HUES6 (cell line): ENCODE measurements at regions not wholly inside any gene's neighbourhood (a gene's known extent, or its start where the extent isn't known, plus 50 kb on each side); places are given as distances from the start of the nearest gene placed in this dataset.

Experiments used
- H3K27ac ChIP-seq: 2 replicates; pipeline ENCODE4 v1.7.0; 2013; ENCODE audit warnings: low read depth, mild to moderate bottlenecking, low read length, inconsistent platforms
- H3K27me3 ChIP-seq: 2 replicates; pipeline ENCODE4 v1.6.1; 2013; ENCODE audit warnings: low read length; ENCODE audit not compliant: control insufficient read depth, insufficient read depth
- H3K36me3 ChIP-seq: 2 replicates; pipeline ENCODE4 v1.6.1; 2013; ENCODE audit warnings: low read length; ENCODE audit not compliant: control insufficient read depth, insufficient read depth
- H3K4me1 ChIP-seq: 2 replicates; pipeline ENCODE4 v1.6.1; 2013; ENCODE audit warnings: low read length; ENCODE audit not compliant: control insufficient read depth, insufficient read depth
- H3K4me3 ChIP-seq: 2 replicates; pipeline ENCODE4 v1.5.1; 2013; ENCODE audit warnings: low read depth, low read length
- H3K9ac ChIP-seq: one replicate; pipeline ENCODE4 v1.6.1; 2013; ENCODE audit warnings: mild to moderate bottlenecking, low read length
- H3K9me3 ChIP-seq: 2 replicates; pipeline ENCODE4 v1.6.1; 2013; ENCODE audit warnings: low read depth, low read length; ENCODE audit not compliant: control insufficient read depth, insufficient read depth

DNA sequence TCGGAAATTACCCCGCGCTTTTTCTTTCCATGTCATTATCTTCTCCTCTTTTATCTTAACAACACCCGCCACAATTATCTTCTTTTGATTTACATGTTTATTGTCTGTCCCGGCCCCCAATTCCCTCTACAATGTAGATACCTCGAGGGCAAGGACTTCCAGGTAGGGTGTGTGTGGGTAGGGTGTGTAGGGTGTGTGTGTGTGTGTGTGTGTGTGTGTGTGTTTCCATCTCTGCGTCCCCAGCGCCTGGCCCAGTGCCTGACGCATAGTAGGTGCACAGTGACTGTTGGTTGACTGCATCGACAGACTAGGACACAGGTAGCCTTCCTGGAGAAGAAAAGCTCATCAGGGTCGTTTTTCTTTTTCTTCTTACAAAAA is 103.1 kb downstream of the UCHL1 start:
- Histone ChIP-seq H3K9me3 (no peaks in the 10 kb centered on the region), H3K27ac (no peak overlapping the region), H3K36me3 (no peaks in the 10 kb centered on the region), H3K27me3 (peaks cover 70% of the 10 kb centered on the region), H3K9ac (peak overlapping the region; percentile 54), H3K4me1 (peaks cover 35% of the 10 kb centered on the region), H3K4me3 (peak overlapping the region; percentile 76)

DNA sequence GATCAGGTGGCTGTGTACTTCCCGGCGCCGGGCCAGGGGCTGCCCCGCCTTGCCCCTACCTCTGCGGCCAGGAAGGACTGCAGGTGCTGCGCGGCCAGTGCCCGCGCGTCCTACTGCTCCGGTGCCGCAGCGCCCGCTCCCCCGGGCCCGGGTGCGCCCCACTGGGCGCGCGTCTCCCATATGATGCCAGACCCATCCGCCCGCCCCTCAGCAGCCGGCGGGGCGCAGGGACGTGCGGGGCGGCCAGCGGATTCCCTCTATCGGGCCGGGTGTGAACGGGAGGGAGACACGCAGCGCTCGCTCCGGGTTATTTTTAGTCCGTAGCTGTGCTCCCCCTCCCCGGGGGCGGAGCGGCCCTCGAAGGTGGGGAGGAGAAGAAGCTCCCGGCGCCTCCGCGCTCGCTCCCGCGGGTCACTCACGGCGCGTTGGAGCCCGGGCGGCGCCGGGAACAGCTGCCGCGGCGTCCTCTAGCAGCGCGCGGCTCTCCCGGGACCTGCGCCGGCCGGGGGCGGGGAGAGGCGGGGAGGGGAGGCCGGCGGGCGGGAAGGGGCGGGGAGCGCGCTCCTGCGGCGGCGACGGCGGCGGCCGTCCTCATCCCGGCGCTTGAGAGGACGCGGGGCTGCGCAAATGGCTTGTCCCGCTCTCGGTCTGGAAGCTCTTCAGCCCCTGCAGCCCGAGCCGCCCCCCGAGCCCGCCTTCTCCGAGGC is 103.6 kb downstream of the UCHL1 start:
- peaks cover 39% of the 10 kb centered on the region for H3K4me1 ChIP-seq
- H3K9ac ChIP-seq, result peak overlapping the region; percentile 54
- peak overlapping the region; percentile 76 for H3K4me3 ChIP-seq
- no peaks in the 10 kb centered on the region for H3K9me3 ChIP-seq
- H3K36me3 ChIP-seq, result no peaks in the 10 kb centered on the region
- peaks cover 75% of the 10 kb centered on the region for H3K27me3 ChIP-seq
- H3K27ac ChIP-seq, result no peak overlapping the region

DNA sequence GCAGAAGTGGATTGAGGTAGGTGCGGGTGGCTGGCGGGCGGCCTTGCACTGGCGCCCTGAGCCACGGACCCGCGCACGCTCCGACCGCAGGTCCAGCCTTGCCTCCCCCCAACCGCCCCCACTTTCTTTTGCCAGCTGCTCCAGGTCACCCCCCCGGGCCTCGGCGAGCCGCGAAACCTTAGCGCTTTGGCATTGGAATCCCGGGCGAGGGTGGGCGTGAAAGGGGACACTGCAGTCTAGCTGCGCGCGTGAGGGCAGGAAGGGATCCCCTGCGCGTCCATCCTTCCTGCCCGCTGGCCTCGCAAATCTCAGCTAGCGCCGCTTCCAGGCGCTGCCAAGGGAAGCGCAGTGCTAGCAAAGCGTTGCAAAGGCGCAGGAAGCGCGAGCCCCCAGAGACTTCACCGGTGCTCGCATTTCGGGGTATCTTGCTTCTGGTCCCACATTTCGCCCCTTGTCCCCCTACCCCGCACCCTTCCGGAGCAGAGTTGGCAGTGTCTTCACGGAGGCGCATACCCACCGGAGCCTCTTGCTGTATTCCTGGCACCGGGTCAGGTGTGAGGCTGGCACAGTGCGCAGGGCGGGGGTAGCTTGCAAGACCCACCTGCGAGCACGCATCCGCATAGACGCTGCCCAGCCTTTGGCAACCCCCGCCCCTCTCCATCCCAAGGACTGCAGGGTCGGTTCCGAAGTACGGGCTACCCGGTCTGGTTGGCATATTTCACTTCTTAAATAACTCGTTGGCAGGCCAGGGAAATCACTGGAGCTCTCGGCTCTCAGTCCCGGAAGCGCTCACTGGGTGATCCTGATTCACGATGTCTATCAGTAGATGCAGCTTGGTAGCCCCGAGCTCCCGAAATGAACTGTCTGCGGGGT is 104.4 kb downstream of the UCHL1 start:
- Histone ChIP-seq H3K9ac (peak overlapping the region; percentile 52), H3K27ac (no peak overlapping the region)

DNA sequence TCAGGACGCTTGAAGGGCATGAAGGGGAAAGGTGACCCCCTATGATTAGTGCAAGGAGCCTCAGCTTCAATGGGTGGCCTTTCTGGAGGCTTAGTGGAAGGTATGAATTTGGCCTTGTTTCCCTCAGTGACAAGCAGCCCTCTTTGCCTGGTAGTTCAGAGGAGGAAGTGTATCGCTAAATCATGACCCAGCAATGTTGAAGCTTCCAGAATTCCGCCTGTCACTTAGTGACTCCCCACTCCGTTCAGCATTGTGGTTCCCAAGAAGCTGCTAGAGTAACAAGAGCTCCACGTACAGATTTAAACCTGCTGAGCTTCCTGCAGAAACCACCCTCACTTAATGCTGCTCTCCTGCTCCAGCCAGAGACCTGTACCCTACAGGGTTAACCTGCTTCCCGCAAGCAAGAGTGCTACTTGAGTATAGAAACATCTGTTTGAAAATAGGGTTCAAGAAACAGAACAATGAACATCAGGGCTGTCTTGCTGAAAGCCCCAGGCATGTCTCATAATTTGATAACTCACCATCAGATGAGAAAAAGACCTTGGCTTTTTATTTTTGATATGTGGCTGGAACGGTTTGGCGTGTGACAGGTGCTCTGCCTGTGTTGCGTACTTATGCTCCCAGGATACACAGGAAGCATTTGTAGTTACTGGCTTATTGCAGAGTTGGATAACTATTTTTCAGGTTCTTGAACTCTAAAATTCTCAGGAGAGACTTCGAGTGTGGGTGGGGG is 105.2 kb downstream of the UCHL1 start:
- H3K4me1 ChIP-seq, result peaks cover 47% of the 10 kb centered on the region
- peak overlapping the region; percentile 52 for H3K9ac ChIP-seq
- no peak overlapping the region for H3K27ac ChIP-seq
- no peaks in the 10 kb centered on the region for H3K9me3 ChIP-seq
- peak overlapping the region; percentile 76 for H3K4me3 ChIP-seq
- peaks cover 82% of the 10 kb centered on the region for H3K27me3 ChIP-seq
- H3K36me3 ChIP-seq, result no peaks in the 10 kb centered on the region

More for the DNA sequence above, 104.4 kb downstream of the UCHL1 start:
- no peaks in the 10 kb centered on the region for H3K36me3 ChIP-seq
- no peaks in the 10 kb centered on the region for H3K9me3 ChIP-seq
- peaks cover 47% of the 10 kb centered on the region for H3K4me1 ChIP-seq
- peaks cover 82% of the 10 kb centered on the region for H3K27me3 ChIP-seq
- H3K4me3 ChIP-seq, result peak overlapping the region; percentile 76

DNA sequence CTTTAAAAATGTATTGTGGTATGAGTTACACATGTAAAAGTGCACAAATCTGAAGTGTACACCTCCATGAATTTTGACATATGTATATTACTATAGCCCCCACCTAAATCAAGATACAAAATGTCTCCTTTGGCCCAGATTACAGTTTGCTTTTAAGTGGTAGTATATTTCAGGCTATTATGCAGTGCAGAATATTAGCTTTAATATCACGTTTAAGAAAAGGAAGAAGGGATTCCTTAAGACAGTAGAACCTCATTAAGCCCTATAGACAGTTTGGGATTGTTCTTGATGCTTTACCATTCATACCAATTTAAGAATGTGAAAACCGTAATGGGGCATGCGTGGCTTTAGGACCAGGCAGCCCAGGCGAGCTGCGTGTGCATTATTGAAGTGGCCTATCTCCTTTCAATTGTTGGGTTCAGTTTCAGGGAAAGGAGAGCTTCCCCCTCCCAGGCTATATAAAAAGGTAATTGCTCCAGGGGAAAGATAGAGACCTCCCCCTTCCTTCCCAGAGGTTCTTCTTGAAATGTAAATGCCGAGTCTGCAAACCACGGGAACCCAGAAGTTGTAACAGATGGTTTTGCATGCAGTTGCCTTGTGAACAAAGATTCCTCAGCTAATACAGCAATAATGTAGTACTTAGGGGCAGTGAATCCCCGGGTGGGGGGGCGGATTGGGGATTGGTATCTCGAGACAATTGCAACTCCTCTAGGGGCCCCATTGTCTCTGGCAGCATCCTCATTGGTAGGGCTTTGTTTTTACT is 106.1 kb downstream of the UCHL1 start:
- H3K27ac ChIP-seq, result no peak overlapping the region
- H3K36me3 ChIP-seq, result no peaks in the 10 kb centered on the region
- peaks cover 79% of the 10 kb centered on the region for H3K27me3 ChIP-seq
- peak overlapping the region; percentile 76 for H3K4me3 ChIP-seq
- peaks cover 47% of the 10 kb centered on the region for H3K4me1 ChIP-seq
- H3K9ac ChIP-seq, result no peak overlapping the region
- no peaks in the 10 kb centered on the region for H3K9me3 ChIP-seq

DNA sequence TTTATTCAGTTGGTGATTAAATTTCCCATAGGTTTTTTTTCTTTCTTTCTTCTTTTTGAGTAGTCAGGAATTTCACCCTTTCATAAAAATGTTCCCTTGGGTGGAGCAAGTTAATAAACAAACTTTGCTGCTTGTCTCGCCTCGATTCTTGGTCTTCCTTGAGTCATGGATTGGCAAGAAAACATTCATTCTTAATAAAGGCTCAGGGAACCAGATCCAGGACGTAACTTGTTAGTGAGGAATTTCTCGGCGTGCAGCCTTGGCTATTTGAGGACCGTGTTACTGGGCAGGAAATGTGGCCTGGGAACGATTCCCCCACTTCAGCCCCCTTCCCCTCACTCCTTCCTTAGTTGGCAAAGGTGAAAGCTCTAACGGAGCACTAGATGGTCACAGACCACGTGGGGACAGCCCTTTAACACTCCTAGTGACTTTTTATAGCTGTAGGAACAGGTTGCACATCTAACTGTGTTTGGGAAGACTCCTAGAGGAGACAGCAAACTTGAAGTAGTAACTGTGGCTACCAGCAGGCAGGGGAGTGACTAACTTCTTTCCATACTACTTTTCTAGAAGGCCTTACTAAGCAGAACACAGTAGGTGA is 106.8 kb downstream of the UCHL1 start:
- H3K4me3 ChIP-seq, result peak overlapping the region; percentile 76
- H3K4me1 ChIP-seq, result peaks cover 47% of the 10 kb centered on the region
- no peaks in the 10 kb centered on the region for H3K36me3 ChIP-seq
- peak overlapping the region; percentile 34 for H3K9ac ChIP-seq
- H3K27me3 ChIP-seq, result peaks cover 72% of the 10 kb centered on the region
- no peaks in the 10 kb centered on the region for H3K9me3 ChIP-seq
- no peak overlapping the region for H3K27ac ChIP-seq

DNA sequence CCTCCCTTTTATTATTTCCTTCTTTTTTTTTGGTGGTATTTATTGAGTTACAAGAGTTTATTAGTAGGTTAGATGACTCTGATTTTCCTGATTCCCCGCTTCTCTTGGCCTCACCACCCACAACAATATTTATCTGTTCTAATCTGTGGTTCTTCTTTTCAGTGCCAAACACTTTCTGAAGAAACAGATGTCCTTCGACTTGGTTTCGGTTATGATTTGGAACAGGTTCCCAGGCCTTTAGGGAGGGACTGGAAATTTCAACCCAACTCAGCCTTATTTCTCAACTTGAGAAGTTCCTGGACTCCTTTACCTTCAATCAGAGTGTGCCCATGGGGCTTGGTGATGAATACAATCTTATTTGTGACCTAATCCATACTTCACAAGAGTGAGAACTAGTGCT is 108.1 kb downstream of the UCHL1 start:
- no peaks in the 10 kb centered on the region for H3K36me3 ChIP-seq
- no peak overlapping the region for H3K4me3 ChIP-seq
- peaks cover 58% of the 10 kb centered on the region for H3K27me3 ChIP-seq
- H3K9ac ChIP-seq, result no peak overlapping the region
- H3K4me1 ChIP-seq, result peaks cover 45% of the 10 kb centered on the region
- H3K27ac ChIP-seq, result no peak overlapping the region
- no peaks in the 10 kb centered on the region for H3K9me3 ChIP-seq

DNA sequence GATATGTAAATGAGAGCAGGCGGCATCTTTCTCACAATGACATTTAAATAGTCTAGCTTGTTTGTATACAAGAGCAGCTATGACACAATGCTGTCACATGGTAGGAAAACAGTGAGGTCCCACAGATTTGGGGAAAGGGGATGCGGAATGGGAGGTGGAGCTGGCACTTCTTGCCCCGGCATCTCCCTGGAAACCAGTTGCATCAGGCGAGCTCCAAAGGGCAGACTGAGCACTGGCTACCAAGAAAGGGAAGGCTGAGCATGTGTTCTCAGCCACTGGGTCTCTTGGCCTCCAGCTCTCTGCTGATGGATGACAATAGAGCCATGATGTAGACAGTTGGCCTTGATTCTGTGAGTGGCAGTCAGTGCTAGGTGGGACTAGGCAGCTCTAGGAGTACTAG is 109.0 kb downstream of the UCHL1 start:
- Histone ChIP-seq H3K9ac (no peak overlapping the region), H3K27me3 (peaks cover 52% of the 10 kb centered on the region), H3K9me3 (no peaks in the 10 kb centered on the region), H3K4me1 (peaks cover 44% of the 10 kb centered on the region), H3K27ac (no peak overlapping the region), H3K4me3 (no peak overlapping the region), H3K36me3 (no peaks in the 10 kb centered on the region)

DNA sequence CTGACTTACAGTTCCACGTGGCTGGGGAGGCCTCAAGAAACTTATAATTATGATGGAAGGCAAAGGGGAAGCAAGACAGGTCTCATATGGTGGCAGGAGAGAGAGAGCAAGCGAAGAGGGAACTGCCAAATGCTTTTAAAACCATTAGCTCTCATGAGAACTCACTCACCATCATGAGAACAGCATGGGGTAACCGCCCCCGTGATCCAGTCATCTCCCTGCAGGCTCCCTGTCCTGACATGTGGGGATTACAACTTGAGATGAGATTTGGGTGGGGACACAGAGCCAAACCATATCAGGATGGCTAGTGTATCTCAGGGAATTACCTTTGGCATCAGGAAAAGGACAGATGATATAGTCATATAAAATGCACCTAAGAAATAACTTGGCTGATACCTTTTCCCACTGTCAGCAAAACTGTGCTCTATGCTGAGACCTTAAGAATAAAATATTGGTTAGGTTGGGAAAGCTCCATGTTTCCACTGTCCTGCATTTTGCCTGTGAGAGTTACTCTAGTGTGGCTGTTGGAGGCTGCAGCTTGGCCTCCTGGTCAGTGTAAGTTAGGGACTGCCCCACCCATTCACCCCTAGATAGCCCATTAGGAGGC is 110.3 kb downstream of the UCHL1 start:
- no peaks in the 10 kb centered on the region for H3K9me3 ChIP-seq
- H3K27ac ChIP-seq, result no peak overlapping the region
- peaks cover 38% of the 10 kb centered on the region for H3K27me3 ChIP-seq
- H3K9ac ChIP-seq, result no peak overlapping the region
- peaks cover 39% of the 10 kb centered on the region for H3K4me1 ChIP-seq
- H3K4me3 ChIP-seq, result no peak overlapping the region
- H3K36me3 ChIP-seq, result no peaks in the 10 kb centered on the region

DNA sequence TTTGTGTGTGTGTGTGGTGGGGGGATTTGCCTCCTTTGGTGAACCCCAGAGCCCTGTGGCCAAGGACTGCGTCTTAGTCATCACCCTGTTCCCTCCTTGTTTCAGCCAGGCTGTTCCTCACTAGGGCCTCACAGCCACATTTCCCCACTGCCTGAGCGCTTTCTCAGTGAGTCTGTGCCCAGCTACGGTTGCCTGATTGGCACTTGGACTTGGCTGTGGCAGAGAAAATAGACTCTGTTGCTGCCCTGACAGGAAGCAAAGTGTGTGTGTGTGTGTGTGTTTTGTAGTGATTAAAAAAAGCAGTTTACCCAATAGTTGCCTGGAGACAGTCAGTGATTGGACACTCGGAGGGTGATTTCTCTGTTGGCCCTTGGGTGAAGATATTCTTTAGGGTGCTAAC is 113.0 kb downstream of the UCHL1 start:
- Histone ChIP-seq H3K4me1 (peaks cover 20% of the 10 kb centered on the region), H3K27ac (no peak overlapping the region), H3K27me3 (peaks cover 14% of the 10 kb centered on the region), H3K9ac (no peak overlapping the region), H3K4me3 (no peak overlapping the region), H3K9me3 (no peaks in the 10 kb centered on the region), H3K36me3 (no peaks in the 10 kb centered on the region)
